ENCODE measurements at regions not wholly inside any gene's neighbourhood (a gene's known extent, or its start where the extent isn't known, plus 50 kb on each side); places are given as distances from the start of the nearest gene placed in this dataset.

- DNase-seq (ENCODE audit: low read depth), result no peak
Observed at GRCh38 chr20:42020316-42020715, 402.1 kb upstream of the CHD6 start.

- DNase-seq (ENCODE audit: low read depth), result no peak
Observed at GRCh38 chr20:42018979-42019378, 400.8 kb upstream of the CHD6 start.

GRCh38 chr20:42010090-42010489 is 391.9 kb upstream of the CHD6 start:
- DNase-seq (ENCODE audit: low read depth), result no peak

GRCh38 chr20:42007251-42007650 is 389.1 kb upstream of the CHD6 start:
- no peak for DNase-seq (ENCODE audit: low read depth)

- no peak for DNase-seq (ENCODE audit: low read depth)
Observed at GRCh38 chr20:42005211-42005610, 387.0 kb upstream of the CHD6 start.

GRCh38 chr20:42003380-42003779 is 385.2 kb upstream of the CHD6 start:
- DNase-seq (ENCODE audit: low read depth), result no peak

GRCh38 chr20:41998539-41999341 is 380.6 kb upstream of the CHD6 start:
- no peak for DNase-seq (ENCODE audit: low read depth)

GRCh38 chr20:41996951-41997350 is 378.8 kb upstream of the CHD6 start:
- no peak for DNase-seq (ENCODE audit: low read depth)

- DNase-seq (ENCODE audit: low read depth), result no peak
Observed at GRCh38 chr20:41992481-41992880, 374.3 kb upstream of the CHD6 start.

- no peak for DNase-seq (ENCODE audit: low read depth)
Observed at GRCh38 chr20:41991412-41991811, 373.2 kb upstream of the CHD6 start.

GRCh38 chr20:41989935-41990635 is 371.9 kb upstream of the CHD6 start:
- DNase-seq (ENCODE audit: low read depth), result no peak

- DNase-seq (ENCODE audit: low read depth), result no peak
Observed at GRCh38 chr20:41989039-41989679, 371.0 kb upstream of the CHD6 start.

- DNase-seq (ENCODE audit: low read depth), result no peak
Observed at GRCh38 chr20:41984031-41984430, 365.9 kb upstream of the CHD6 start.

GRCh38 chr20:41983159-41983558 is 365.0 kb upstream of the CHD6 start:
- no peak for DNase-seq (ENCODE audit: low read depth)

- no peak for DNase-seq (ENCODE audit: low read depth)
Observed at GRCh38 chr20:41981746-41982145, 363.6 kb upstream of the CHD6 start.

GRCh38 chr20:41978875-41979274 is 360.7 kb upstream of the CHD6 start:
- no peak for DNase-seq (ENCODE audit: low read depth)

GRCh38 chr20:41978246-41978790 is 360.1 kb upstream of the CHD6 start:
- no peak for DNase-seq (ENCODE audit: low read depth)

GRCh38 chr20:41969656-41970055 is 351.5 kb upstream of the CHD6 start:
- no peak for DNase-seq (ENCODE audit: low read depth)

- no peak for DNase-seq (ENCODE audit: low read depth)
Observed at GRCh38 chr20:41960166-41960565, 342.0 kb upstream of the CHD6 start.

GRCh38 chr20:41958391-41958790 is 340.2 kb upstream of the CHD6 start:
- DNase-seq (ENCODE audit: low read depth), result no peak

GRCh38 chr20:41956338-41957074 is 338.3 kb upstream of the CHD6 start:
- DNase-seq (ENCODE audit: low read depth), result no peak

- no peak for DNase-seq (ENCODE audit: low read depth)
Observed at GRCh38 chr20:41952166-41952565, 334.0 kb upstream of the CHD6 start.

Data from fibroblast of gingiva (primary cell).